ENCODE measurements at regions not wholly inside any gene's neighbourhood (a gene's known extent, or its start where the extent isn't known, plus 50 kb on each side); places are given as distances from the start of the nearest gene placed in this dataset.

DNA sequence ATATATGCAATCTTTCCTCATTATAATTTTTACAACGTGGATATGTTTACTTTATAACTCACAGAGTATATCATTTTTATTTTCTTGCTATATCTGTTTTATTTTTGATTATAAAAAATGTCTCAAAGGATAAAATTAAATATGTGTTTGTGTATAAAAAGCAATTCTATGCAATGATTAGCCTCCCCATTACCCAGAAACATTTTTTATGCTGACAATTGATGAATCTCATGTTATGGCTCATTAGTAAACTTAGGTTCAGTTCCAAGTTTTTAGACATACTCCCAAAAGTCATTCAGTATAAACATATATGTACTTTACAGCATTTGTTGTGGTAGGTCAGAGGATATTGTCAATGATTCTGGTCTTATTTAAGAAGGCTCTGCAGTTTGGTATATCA is 540.1 kb upstream of the SPRY2 start:
- Histone ChIP-seq H3F3A (ENCODE audit: insufficient read depth, low read length, poor library complexity, severe bottlenecking) (no peaks in the 10 kb centered on the region), H3K4me2 (ENCODE audit: low read length) (no peak overlapping the region), H3K9me2 (ENCODE audit: insufficient read depth, low read length) (no peaks in the 10 kb centered on the region), H3K9me3 (ENCODE audit: low read length) (no peaks in the 10 kb centered on the region), H4K20me1 (ENCODE audit: insufficient read depth) (no peaks in the 10 kb centered on the region), H3K27me3 (ENCODE audit: insufficient read depth, low read depth, low read length) (no peaks in the 10 kb centered on the region), H2AFZ (ENCODE audit: low read depth, low read length) (no peak overlapping the region), H3K79me2 (replicated peaks; ENCODE audit: insufficient read depth, low read length) (no peaks in the 10 kb centered on the region), H3K27ac (ENCODE audit: low read length) (no peak overlapping the region), H3K36me3 (ENCODE audit: insufficient read depth, low read length) (no peaks in the 10 kb centered on the region), H3K4me3 (ENCODE audit: low read length) (no peak overlapping the region), H3K9ac (ENCODE audit: low read length) (no peak overlapping the region)
- TF ChIP-seq SMC3 (conservative IDR thresholded peaks at IDR 0.05; ENCODE audit: poor library complexity) (no peak), POLR2AphosphoS5 (IDR thresholded peaks at IDR 0.05) (no peak), EZH2 (IDR thresholded peaks at IDR 0.05; ENCODE audit: borderline replicate concordance, insufficient read depth, low read length, poor library complexity, severe bottlenecking) (no peak), CTCF (IDR thresholded peaks at IDR 0.05; ENCODE audit: poor library complexity, severe bottlenecking) (no peak), EP300 (conservative IDR thresholded peaks at IDR 0.05; ENCODE audit: poor library complexity, severe bottlenecking) (no peak), RAD21 (conservative IDR thresholded peaks at IDR 0.05) (no peak), TAF1 (IDR thresholded peaks at IDR 0.05; ENCODE audit: low read depth) (no peak), REST (IDR thresholded peaks at IDR 0.05; ENCODE audit: borderline replicate concordance) (no peak), MXI1 (conservative IDR thresholded peaks at IDR 0.05; ENCODE audit: poor library complexity, severe bottlenecking) (no peak)

- Histone ChIP-seq H3K9ac (ENCODE audit: low read length) (no peak overlapping the region), H3F3A (ENCODE audit: insufficient read depth, low read length, poor library complexity, severe bottlenecking) (no peaks in the 10 kb centered on the region), H3K9me3 (ENCODE audit: low read length) (no peaks in the 10 kb centered on the region), H3K27ac (ENCODE audit: low read length) (no peak overlapping the region), H3K4me3 (ENCODE audit: low read length) (no peak overlapping the region), H3K36me3 (ENCODE audit: insufficient read depth, low read length) (no peaks in the 10 kb centered on the region), H3K79me2 (replicated peaks; ENCODE audit: insufficient read depth, low read length) (no peaks in the 10 kb centered on the region), H3K27me3 (ENCODE audit: insufficient read depth, low read depth, low read length) (no peaks in the 10 kb centered on the region), H3K9me2 (ENCODE audit: insufficient read depth, low read length) (no peaks in the 10 kb centered on the region), H3K4me2 (ENCODE audit: low read length) (no peak overlapping the region), H4K20me1 (ENCODE audit: insufficient read depth) (no peaks in the 10 kb centered on the region), H2AFZ (ENCODE audit: low read depth, low read length) (no peak overlapping the region)
- no peak for TF ChIP-seq MXI1 (conservative IDR thresholded peaks at IDR 0.05; ENCODE audit: poor library complexity, severe bottlenecking)
- no peak for TF ChIP-seq TAF1 (IDR thresholded peaks at IDR 0.05; ENCODE audit: low read depth)
- no peak for TF ChIP-seq CTCF (IDR thresholded peaks at IDR 0.05; ENCODE audit: poor library complexity, severe bottlenecking)
- TF ChIP-seq SMC3 (conservative IDR thresholded peaks at IDR 0.05; ENCODE audit: poor library complexity) = no peak
- no peak for TF ChIP-seq EP300 (conservative IDR thresholded peaks at IDR 0.05; ENCODE audit: poor library complexity, severe bottlenecking)
- TF ChIP-seq POLR2AphosphoS5 (IDR thresholded peaks at IDR 0.05) = no peak
- TF ChIP-seq EZH2 (IDR thresholded peaks at IDR 0.05; ENCODE audit: borderline replicate concordance, insufficient read depth, low read length, poor library complexity, severe bottlenecking) = no peak
- no peak for TF ChIP-seq REST (IDR thresholded peaks at IDR 0.05; ENCODE audit: borderline replicate concordance)
Observed at GRCh38 chr13:80877944-80878241, 537.0 kb upstream of the SPRY2 start.
